HG03460 (cell line): ENCODE measurements at regions not wholly inside any gene's neighbourhood (a gene's known extent, or its start where the extent isn't known, plus 50 kb on each side); places are given as distances from the start of the nearest gene placed in this dataset.
"Not testable (repeated sequence)": the region's sequence is repeated elsewhere in the genome, so short reads cannot be mapped to it uniquely, and the experiment has no call there.

Source experiments
- ATAC-seq: cut with Tn5 transposase; IDR thresholded peaks from one replicate; pipeline ENCODE4 v1.9.1; 2021; ENCODE audit not compliant: unreplicated experiment

- no peak for ATAC-seq
Measured at GRCh38 chr1:163571950-163572349, 250.2 kb downstream of the NUF2 start.

GRCh38 chr1:163574119-163574518, 252.4 kb downstream of the NUF2 start:
- no peak for ATAC-seq

- ATAC-seq, result no peak
Measured at GRCh38 chr1:163580926-163581325, 259.2 kb downstream of the NUF2 start.

GRCh38 chr1:163583661-163584181, 262.0 kb downstream of the NUF2 start:
- no peak for ATAC-seq

- no peak for ATAC-seq
Measured at GRCh38 chr1:163585796-163586195, 264.0 kb downstream of the NUF2 start.

GRCh38 chr1:163588796-163589195, 267.0 kb downstream of the NUF2 start:
- ATAC-seq, result no peak

- ATAC-seq, result no peak
Measured at GRCh38 chr1:163589735-163590134, 268.0 kb downstream of the NUF2 start.

- not testable (repeated sequence) for ATAC-seq
Measured at GRCh38 chr1:163591131-163591530, 269.4 kb downstream of the NUF2 start.

GRCh38 chr1:163592623-163593022, 270.9 kb downstream of the NUF2 start:
- not testable (repeated sequence) for ATAC-seq

GRCh38 chr1:163596106-163596505, 274.4 kb downstream of the NUF2 start:
- not testable (repeated sequence) for ATAC-seq

GRCh38 chr1:163596541-163597258, 274.9 kb downstream of the NUF2 start:
- no peak for ATAC-seq

GRCh38 chr1:163604321-163604720, 282.6 kb downstream of the NUF2 start:
- ATAC-seq, result no peak

GRCh38 chr1:163604896-163605295, 283.1 kb downstream of the NUF2 start:
- ATAC-seq, result no peak

GRCh38 chr1:163608979-163609378, 287.2 kb downstream of the NUF2 start:
- ATAC-seq, result no peak

- ATAC-seq, result no peak
Measured at GRCh38 chr1:163609858-163610257, 288.1 kb downstream of the NUF2 start.

GRCh38 chr1:163610486-163610885, 288.7 kb downstream of the NUF2 start:
- no peak for ATAC-seq

- ATAC-seq, result no peak
Measured at GRCh38 chr1:163614361-163614760, 292.6 kb downstream of the NUF2 start.

GRCh38 chr1:163628034-163628773, 306.4 kb downstream of the NUF2 start:
- no peak for ATAC-seq

- ATAC-seq, result no peak
Measured at GRCh38 chr1:163632269-163632668, 310.5 kb downstream of the NUF2 start.

GRCh38 chr1:163633366-163633765, 311.6 kb downstream of the NUF2 start:
- no peak for ATAC-seq

- not testable (repeated sequence) for ATAC-seq
Measured at GRCh38 chr1:163645676-163646075, 323.9 kb downstream of the NUF2 start.

- no peak for ATAC-seq
Measured at GRCh38 chr1:163650624-163651023, 328.9 kb downstream of the NUF2 start.
